GM04504 (cell line): ENCODE measurements at regions not wholly inside any gene's neighbourhood (a gene's known extent, or its start where the extent isn't known, plus 50 kb on each side); places are given as distances from the start of the nearest gene placed in this dataset.
A peak's percentile ranks its signal among the peaks of the same experiment; 100 is the strongest.

ENCODE experiments used
- DNase-seq: peaks from one replicate; pipeline ENCODE4 v3.0.0-alpha.2; 2012; ENCODE audit warnings: low read depth

GRCh38 chr9:88692827-88693226, 157.8 kb downstream of the NXNL2 start:
- DNase-seq: no peak

DNA sequence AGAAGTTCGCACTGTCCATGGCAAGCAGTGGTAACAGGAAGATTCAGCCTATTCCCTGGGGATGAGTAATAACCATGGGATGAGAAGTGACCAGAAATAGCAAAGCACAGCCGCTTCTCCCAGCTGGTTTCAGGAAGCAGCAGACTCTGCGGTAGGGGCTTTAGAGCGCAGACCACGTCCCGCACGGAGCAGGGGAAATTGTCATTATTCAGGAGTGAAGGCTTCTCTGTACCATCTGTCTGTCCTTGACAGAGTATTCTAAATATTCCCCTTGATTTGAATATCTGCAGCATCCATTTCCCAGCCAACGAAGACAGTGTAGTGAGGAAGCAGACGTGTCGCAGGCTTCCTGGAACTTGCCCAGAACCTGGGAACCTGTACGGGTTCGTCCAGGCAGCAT, 159.6 kb downstream of the NXNL2 start:
- peak; percentile 20 for DNase-seq

- no peak for DNase-seq
Observed at GRCh38 chr9:88696501-88696900, 161.5 kb downstream of the NXNL2 start.

GRCh38 chr9:88697764-88698432, 162.9 kb downstream of the NXNL2 start:
- no peak for DNase-seq

DNA sequence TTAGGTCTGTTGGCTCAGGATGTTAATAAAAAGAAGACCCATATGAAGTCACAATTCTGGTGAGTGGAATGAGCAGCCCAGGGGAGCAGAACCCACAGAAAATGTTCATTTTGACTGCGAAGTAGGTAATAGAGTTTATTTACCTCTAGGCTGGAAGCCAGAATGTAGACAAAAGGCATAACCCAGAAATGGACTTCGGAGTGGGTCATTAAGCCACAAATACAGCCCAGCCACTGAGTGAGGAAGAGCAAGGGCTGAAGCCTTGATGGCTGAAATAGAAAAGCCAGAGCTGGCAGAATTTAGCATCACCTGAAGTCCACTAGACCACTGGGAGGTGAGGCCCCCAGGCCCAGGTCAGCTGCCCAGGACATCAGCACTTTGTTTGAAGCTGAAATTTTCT, 168.0 kb downstream of the NXNL2 start:
- no peak for DNase-seq

- DNase-seq: no peak
Observed at GRCh38 chr9:88706193-88707113, 171.5 kb downstream of the NXNL2 start.

- no peak for DNase-seq
Observed at GRCh38 chr9:88710449-88710848, 175.5 kb downstream of the NXNL2 start.

GRCh38 chr9:88711719-88712118, 176.7 kb downstream of the NXNL2 start:
- DNase-seq: no peak

DNA sequence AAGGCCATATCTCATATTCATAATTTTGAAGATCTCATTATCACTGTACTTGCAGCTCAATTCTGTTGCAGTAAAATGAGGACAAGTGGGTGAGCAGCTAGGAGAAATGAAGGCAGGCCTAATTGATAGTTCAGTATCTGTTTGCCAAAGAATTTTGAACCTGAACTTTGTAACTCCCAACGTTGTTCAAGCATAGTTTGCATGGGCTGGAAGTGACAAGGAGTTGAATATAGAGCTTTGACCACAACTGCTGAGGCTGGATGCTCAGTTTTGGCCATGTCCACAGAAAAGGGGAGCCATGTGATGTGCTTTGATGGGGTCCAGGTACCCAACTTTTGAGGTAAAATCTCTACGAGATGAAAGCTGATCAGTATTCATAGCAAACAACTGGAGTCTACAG, 177.5 kb downstream of the NXNL2 start:
- no peak for DNase-seq

DNA sequence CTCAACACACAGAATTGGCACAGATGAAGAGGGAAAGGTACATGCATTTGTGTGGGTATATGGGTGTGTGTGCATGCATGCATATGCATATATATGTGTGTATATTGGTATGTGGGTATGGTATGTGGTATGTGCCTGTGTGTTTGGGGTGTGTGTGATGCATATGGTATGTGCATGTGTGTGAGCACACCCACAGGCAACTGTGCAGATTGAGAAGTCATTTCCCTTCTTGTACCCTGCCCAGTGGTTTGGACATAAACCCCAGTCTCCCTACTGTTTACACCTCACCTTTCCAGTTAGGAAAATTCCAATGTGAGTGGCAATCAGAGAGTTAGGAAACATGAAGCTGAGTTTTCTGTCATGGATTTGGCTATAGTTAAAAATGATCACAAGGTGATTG, 178.0 kb downstream of the NXNL2 start:
- no peak for DNase-seq

DNA sequence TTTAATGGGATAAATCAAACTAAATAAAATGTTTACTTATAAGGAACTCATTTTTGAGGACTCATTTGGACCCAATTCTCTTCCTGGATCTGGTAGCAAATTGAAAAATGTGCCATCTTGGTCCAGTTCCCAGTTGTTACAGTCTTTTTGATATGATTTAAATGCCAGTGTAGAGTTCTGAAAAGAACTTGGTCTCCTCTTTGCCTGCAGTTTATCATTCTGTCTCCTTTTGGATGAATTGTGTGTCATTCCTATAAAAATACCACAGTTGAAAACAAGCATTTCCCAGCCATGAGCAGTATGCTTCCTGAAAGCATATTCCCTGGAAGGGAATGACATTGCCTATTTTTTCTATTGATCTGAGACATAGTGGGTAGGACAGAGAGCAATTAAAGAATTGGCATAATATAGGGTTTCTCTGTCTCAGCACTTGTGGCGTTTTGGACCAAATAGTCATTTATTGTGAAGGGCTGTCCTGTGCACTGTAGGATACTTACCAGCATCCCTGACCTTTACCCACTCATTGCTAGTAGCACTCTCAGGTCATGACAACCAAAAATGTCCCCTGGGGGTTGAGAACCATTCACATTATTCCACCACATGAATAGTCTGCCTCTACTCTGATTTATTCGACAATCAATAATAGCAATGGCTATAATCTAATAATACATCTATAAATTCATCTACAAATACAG, 181.8 kb downstream of the NXNL2 start:
- peak; percentile 22 for DNase-seq

DNA sequence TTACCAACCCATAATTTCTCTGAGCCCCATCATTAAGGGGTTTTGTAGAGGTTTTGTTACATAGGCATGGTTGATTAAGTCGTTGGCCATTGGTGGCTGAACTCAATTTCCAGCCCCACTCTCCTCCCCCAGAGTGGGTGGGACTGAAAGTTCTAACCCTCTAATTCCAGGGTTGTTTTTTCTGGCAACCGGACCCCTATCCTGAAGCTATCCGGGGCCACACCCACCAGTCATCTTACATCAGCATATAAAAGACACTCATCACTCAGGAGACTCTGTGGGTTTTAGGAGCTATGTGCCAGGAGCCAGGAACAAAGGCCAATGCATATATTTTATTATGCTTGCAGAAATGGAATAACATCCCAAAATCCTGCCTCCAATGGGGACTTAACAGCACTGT, 186.0 kb downstream of the NXNL2 start:
- DNase-seq: no peak

DNA sequence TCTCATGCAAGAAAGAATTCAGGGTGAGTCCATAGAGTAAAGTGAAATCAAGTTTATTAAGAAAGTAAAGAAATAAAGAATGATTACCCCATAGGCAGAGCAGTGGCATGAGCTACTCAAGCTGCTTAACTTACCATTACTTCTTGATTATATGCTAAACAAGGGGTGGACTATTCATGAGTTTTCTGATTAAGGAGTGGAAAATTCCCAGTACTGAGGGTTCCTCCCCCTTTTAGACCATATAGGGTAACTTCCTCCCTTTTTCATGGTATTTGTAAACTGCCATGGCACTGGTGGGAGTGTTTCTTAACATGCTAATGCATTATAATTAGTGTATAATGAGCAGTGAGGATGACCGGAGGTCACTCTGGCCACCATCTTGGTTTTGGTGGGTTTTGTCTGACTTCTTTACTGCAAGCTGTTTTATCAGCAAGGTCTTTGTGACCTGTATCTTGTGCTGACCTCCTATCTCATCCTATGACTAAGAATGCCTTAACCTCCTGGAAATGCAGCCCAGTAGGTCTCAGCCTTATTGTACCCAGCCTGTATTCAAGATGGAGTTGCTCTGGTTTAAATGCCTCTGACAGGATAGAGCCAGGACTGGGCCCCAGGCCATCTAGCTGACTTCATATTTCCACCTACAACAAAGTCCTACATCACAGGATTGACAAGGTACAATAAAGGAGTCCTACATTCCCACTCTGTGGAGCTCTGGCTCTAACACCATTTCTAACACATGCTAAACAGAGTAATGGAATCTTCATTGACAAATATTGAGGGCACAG, 186.7 kb downstream of the NXNL2 start:
- DNase-seq: no peak

DNA sequence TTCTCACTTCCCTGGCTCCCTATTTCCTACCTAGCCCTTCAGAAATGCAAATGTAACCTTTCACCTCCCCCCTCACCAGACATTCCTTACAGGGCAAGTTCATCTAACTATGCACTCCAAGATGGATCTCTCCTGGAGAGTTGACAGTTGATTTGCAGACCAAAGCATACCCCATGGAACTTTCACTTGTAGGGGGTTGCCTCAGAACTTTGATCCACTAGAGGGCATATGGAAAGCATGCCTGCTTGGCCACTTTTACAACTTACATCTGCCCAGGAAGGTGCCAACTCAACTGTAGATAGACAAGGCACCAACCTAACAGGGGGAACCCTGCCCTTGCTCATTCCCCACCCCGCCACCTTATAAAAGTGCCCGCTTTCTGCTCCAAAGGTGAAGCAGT, 187.8 kb downstream of the NXNL2 start:
- DNase-seq: no peak

- DNase-seq: no peak
Observed at GRCh38 chr9:88723751-88724150, 188.8 kb downstream of the NXNL2 start.

GRCh38 chr9:88724331-88724730, 189.4 kb downstream of the NXNL2 start:
- no peak for DNase-seq

DNA sequence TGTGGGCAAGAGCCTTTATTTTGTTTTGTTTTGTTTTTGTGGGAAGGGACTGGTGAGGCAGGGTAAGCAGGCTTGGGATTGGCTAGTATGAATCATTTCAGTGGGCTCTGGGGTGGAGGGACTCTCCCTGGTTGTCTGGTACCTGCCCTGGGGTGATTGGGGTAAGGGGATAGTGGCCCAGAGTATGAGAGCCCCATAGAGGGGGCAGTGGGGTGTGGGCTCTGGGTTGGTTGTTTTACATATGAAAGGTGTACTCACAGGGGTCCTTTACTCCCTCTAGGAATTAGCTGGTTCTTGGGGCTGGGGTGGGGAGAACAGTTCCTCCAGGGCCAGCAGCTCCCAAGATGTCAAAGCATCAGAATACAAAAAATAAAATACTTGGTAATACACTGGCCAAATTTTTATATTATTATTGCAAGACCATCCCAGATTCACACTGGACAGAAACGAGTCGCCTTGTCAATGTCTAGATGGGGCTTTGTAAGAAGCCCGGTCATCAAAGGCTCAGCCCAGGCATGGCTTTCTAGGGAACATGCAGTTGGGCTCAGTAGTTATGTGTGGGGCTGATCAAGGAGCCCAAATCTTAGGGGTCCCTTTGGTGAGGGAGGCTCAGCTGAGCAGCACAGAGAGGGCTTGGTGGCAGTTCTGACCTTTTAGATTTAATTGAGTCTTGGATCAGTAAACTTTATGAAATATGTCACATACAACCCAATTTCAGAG, 190.5 kb downstream of the NXNL2 start:
- DNase-seq: no peak

DNA sequence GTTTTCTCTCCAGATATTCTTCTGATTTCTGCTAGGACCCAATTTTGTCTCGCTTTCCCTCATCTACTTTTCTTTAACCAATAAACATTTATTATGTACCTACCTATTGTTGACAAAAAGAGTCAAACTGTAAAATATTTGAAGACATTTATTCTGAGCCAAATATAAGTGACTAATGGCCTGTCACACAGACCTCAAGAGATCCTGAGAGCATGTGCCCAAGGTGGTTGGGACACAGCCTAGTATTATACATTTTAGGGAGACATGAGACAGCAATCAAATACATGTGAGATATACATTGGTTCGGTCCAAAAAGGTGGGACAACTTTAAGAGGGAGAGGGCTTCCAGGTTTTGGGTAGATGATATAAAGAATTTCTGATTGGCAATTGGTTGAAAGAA, 191.8 kb downstream of the NXNL2 start:
- DNase-seq: no peak

DNA sequence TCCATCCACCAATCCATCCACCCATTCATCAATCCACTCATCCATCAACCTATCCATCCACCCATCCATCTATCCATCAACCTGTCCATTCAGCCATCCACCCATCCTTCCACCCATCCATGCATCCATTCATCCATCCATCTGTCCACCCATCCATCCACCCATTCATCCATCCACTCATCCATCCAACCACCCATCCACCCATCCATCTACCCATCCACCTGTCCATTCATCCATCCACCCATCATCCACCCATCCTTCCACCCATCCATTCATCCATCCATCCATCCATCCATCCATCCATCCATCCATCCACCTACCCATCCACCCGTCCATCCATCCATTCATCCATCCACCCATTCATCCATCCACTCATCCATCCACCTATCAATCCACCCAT, 195.8 kb downstream of the NXNL2 start:
- DNase-seq: no peak

- DNase-seq: no peak
Observed at GRCh38 chr9:88732128-88732527, 197.2 kb downstream of the NXNL2 start.

GRCh38 chr9:88733651-88734421, 198.9 kb downstream of the NXNL2 start:
- DNase-seq: peak; percentile 50
